Effector memory CD4-positive, alpha-beta T cell (primary cell): ENCODE measurements at regions not wholly inside any gene's neighbourhood (a gene's known extent, or its start where the extent isn't known, plus 50 kb on each side); places are given as distances from the start of the nearest gene placed in this dataset.
"Not testable (repeated sequence)": the region's sequence is repeated elsewhere in the genome, so short reads cannot be mapped to it uniquely, and the experiment has no call there.

Experiments used
- DNase-seq, 3 donors: peaks; one replicate each; pipeline ENCODE4 v3.0.0-alpha.2; 2020
- H3K27ac ChIP-seq: 2 replicates; pipeline ENCODE4 v1.7.0; 2013; ENCODE audit warnings: mild to moderate bottlenecking, low read length, moderate library complexity; ENCODE audit not compliant: insufficient read depth, poor library complexity, severe bottlenecking
- H3K27me3 ChIP-seq: replicated peaks from 2 replicates; pipeline ENCODE4 v1.7.0; 2013; ENCODE audit warnings: mild to moderate bottlenecking, low read length; ENCODE audit not compliant: insufficient read depth, control insufficient read depth, poor library complexity, severe bottlenecking
- H3K36me3 ChIP-seq: 2 replicates; pipeline ENCODE4 v1.7.0; 2013; ENCODE audit warnings: mild to moderate bottlenecking, low read length, moderate library complexity; ENCODE audit not compliant: control insufficient read depth, insufficient read depth
- H3K4me1 ChIP-seq: 2 replicates; pipeline ENCODE4 v1.7.0; 2013; ENCODE audit warnings: low read length, mild to moderate bottlenecking; ENCODE audit not compliant: control insufficient read depth, insufficient read depth, poor library complexity, severe bottlenecking
- H3K4me3 ChIP-seq: 2 replicates; pipeline ENCODE4 v1.7.0; 2013; ENCODE audit warnings: low read length, low read depth, mild to moderate bottlenecking; ENCODE audit not compliant: insufficient read depth, poor library complexity, severe bottlenecking
- H3K9me3 ChIP-seq: 2 replicates; pipeline ENCODE4 v1.7.0; 2013; ENCODE audit warnings: mild to moderate bottlenecking, low read length, moderate library complexity; ENCODE audit not compliant: control insufficient read depth

- no peaks in the 10 kb centered on the region for H3K27me3 ChIP-seq
- H3K9me3 ChIP-seq, result no peaks in the 10 kb centered on the region
- no peak overlapping the region for H3K4me3 ChIP-seq
- H3K36me3 ChIP-seq, result no peaks in the 10 kb centered on the region
- no peak for DNase-seq
- no peaks in the 10 kb centered on the region for H3K4me1 ChIP-seq
- no peak overlapping the region for H3K27ac ChIP-seq
Observed at GRCh38 chr2:147147802-147148201, 697.0 kb upstream of the ACVR2A start.

- no peaks in the 10 kb centered on the region for H3K27me3 ChIP-seq
- no peaks in the 10 kb centered on the region for H3K4me1 ChIP-seq
- no peak for DNase-seq
- no peak overlapping the region for H3K27ac ChIP-seq
- no peaks in the 10 kb centered on the region for H3K36me3 ChIP-seq
- no peak overlapping the region for H3K4me3 ChIP-seq
- no peaks in the 10 kb centered on the region for H3K9me3 ChIP-seq
Observed at GRCh38 chr2:147141930-147142329, 702.9 kb upstream of the ACVR2A start.

GRCh38 chr2:147139732-147140131 lies 705.1 kb upstream of the ACVR2A start:
- not testable (repeated sequence) for H3K4me1 ChIP-seq, H3K27ac ChIP-seq, H3K4me3 ChIP-seq, H3K27me3 ChIP-seq, H3K9me3 ChIP-seq, H3K36me3 ChIP-seq, DNase-seq

- no peaks in the 10 kb centered on the region for H3K36me3 ChIP-seq
- H3K9me3 ChIP-seq, result no peaks in the 10 kb centered on the region
- H3K27ac ChIP-seq, result no peak overlapping the region
- no peaks in the 10 kb centered on the region for H3K4me1 ChIP-seq
- H3K4me3 ChIP-seq, result no peak overlapping the region
- no peaks in the 10 kb centered on the region for H3K27me3 ChIP-seq
- DNase-seq, result no peak
Observed at GRCh38 chr2:147137711-147138110, 707.1 kb upstream of the ACVR2A start.

GRCh38 chr2:147135376-147135775 lies 709.5 kb upstream of the ACVR2A start:
- no peak overlapping the region for H3K27ac ChIP-seq
- no peaks in the 10 kb centered on the region for H3K36me3 ChIP-seq
- H3K27me3 ChIP-seq, result no peaks in the 10 kb centered on the region
- no peaks in the 10 kb centered on the region for H3K9me3 ChIP-seq
- DNase-seq, result no peak
- no peaks in the 10 kb centered on the region for H3K4me1 ChIP-seq
- H3K4me3 ChIP-seq, result no peak overlapping the region

- Histone ChIP-seq H3K9me3 (no peaks in the 10 kb centered on the region), H3K4me1 (no peaks in the 10 kb centered on the region), H3K4me3 (no peak overlapping the region), H3K27ac (no peak overlapping the region), H3K36me3 (no peaks in the 10 kb centered on the region), H3K27me3 (no peaks in the 10 kb centered on the region)
- DNase-seq, result no peak
Observed at GRCh38 chr2:147133286-147133908, 711.4 kb upstream of the ACVR2A start.

GRCh38 chr2:147125145-147125544 lies 719.7 kb upstream of the ACVR2A start:
- no peaks in the 10 kb centered on the region for H3K36me3 ChIP-seq
- no peak overlapping the region for H3K4me3 ChIP-seq
- H3K27me3 ChIP-seq, result no peaks in the 10 kb centered on the region
- no peaks in the 10 kb centered on the region for H3K9me3 ChIP-seq
- H3K4me1 ChIP-seq, result no peaks in the 10 kb centered on the region
- H3K27ac ChIP-seq, result no peak overlapping the region
- DNase-seq, result no peak

GRCh38 chr2:147122944-147123343 lies 721.9 kb upstream of the ACVR2A start:
- DNase-seq, result no peak
- Histone ChIP-seq H3K4me1 (no peaks in the 10 kb centered on the region), H3K9me3 (no peaks in the 10 kb centered on the region), H3K27ac (no peak overlapping the region), H3K36me3 (no peaks in the 10 kb centered on the region), H3K4me3 (no peak overlapping the region), H3K27me3 (no peaks in the 10 kb centered on the region)

- Histone ChIP-seq H3K27me3 (no peaks in the 10 kb centered on the region), H3K4me1 (no peaks in the 10 kb centered on the region), H3K9me3 (no peaks in the 10 kb centered on the region), H3K36me3 (no peaks in the 10 kb centered on the region), H3K27ac (no peak overlapping the region), H3K4me3 (no peak overlapping the region)
- no peak for DNase-seq
Observed at GRCh38 chr2:147110962-147111361, 733.9 kb upstream of the ACVR2A start.

- H3K9me3 ChIP-seq, result no peaks in the 10 kb centered on the region
- DNase-seq, result no peak
Observed at GRCh38 chr2:147110317-147110716, 734.5 kb upstream of the ACVR2A start.

More at GRCh38 chr2:147110317-147110716, 734.5 kb upstream of the ACVR2A start:
- Histone ChIP-seq H3K4me1 (no peaks in the 10 kb centered on the region), H3K27me3 (no peaks in the 10 kb centered on the region), H3K4me3 (no peak overlapping the region), H3K27ac (no peak overlapping the region), H3K36me3 (no peaks in the 10 kb centered on the region)
